Thymus (tissue), 11 donors: ENCODE measurements at regions not wholly inside any gene's neighbourhood (a gene's known extent, or its start where the extent isn't known, plus 50 kb on each side); places are given as distances from the start of the nearest gene placed in this dataset.

Source experiments
- DNase-seq, 9 donors: peaks; one replicate each; pipeline ENCODE4 v3.0.0-alpha.2; 2013; ENCODE audit warnings: low spot score in 9 of 9, low read depth in 6 of 9, missing footprints in 1 of 9
- H3K27ac ChIP-seq, 2 donors: one replicate each; pipeline ENCODE4 v1.5.1; 2013; ENCODE audit warnings: control low read depth in 1 of 2, low read depth in 1 of 2, low read length in 1 of 2, mild to moderate bottlenecking in 1 of 2, moderate library complexity in 1 of 2
- H3K27me3 ChIP-seq, 2 donors: one replicate each; pipeline ENCODE4 v1.5.1; 2013; ENCODE audit warnings: low read length in 1 of 2; ENCODE audit not compliant: control insufficient read depth in 2 of 2, insufficient read depth in 1 of 2
- H3K36me3 ChIP-seq, 2 donors: one replicate each; pipeline ENCODE4 v1.5.1; 2013; ENCODE audit warnings: low read length in 1 of 2, mild to moderate bottlenecking in 1 of 2, moderate library complexity in 1 of 2; ENCODE audit not compliant: control insufficient read depth in 2 of 2, insufficient read depth in 2 of 2
- H3K4me1 ChIP-seq, 2 donors: one replicate each; pipeline ENCODE4 v1.5.1; 2013; ENCODE audit warnings: low read length in 2 of 2; ENCODE audit not compliant: control insufficient read depth in 2 of 2, insufficient read depth in 2 of 2
- H3K4me3 ChIP-seq, 2 donors: one replicate each; pipeline ENCODE4 v1.5.1; 2013; ENCODE audit warnings: low read length in 2 of 2, control low read depth in 1 of 2, mild to moderate bottlenecking in 1 of 2
- H3K9me3 ChIP-seq, 2 donors: one replicate each; pipeline ENCODE4 v1.5.1; 2013; ENCODE audit warnings: low read length in 1 of 2, mild to moderate bottlenecking in 1 of 2; ENCODE audit not compliant: control insufficient read depth in 2 of 2, insufficient read depth in 1 of 2
- whole genome bisulfite sequencing: extraction: QIAGEN DNeasy Blood & Tissue Kit; methylation state at CpG from one replicate; pipeline ENCODE4 v1.1.7; 2013; 5-methylcytosine and 5-hydroxymethylcytosine counted together
- donor health status: healthy.

DNA sequence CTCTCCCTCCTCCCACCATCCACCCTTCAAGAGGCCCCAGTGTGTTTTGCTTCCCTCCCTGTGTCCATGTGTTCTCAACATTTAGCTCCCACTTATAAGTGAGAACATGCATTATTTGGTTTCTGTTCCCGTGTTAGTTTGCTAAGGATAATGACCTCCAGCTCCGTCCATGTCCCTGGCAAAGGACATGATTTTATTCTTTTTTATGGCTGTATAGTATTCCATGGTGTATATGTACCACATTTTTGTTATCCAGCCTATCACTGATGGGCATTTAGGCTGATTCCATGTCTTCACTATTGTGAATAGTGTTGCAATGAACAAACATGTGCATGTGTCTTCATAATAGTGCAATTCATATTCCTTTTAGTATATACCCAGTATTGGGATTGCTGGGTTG is 79.7 kb downstream of the MRPL32 start:
- DNase-seq = no peak
- 95% methylated on average over 2 of the region's 2 CpGs for WGBS
- H3K27ac ChIP-seq = no peak overlapping the region
- no peak overlapping the region for H3K4me3 ChIP-seq
- no peaks in the 10 kb centered on the region for H3K4me1 ChIP-seq
- H3K36me3 ChIP-seq = no peaks in the 10 kb centered on the region
- no peaks in the 10 kb centered on the region for H3K9me3 ChIP-seq
- no peaks in the 10 kb centered on the region for H3K27me3 ChIP-seq

DNA sequence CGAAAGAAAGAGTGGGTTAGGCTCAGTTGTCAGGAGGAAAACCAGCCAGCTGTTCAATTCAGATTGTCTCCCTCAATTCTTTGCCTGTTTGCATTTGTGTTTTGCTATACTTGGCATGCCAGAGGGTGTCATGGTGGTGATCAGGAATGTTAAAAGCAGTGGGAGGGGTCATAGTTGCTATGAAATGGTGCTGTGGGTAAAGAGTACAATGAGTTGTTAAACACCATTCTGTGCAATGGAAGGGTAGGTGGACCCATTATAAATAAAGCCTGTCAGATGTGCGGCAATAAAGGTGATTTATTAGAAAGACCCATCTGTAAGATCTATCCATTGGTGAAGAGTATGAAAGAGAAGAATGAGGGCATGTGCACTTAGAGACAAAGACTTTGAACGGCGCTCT is 82.2 kb downstream of the MRPL32 start:
- no peaks in the 10 kb centered on the region for H3K9me3 ChIP-seq
- H3K27me3 ChIP-seq = no peaks in the 10 kb centered on the region
- DNase-seq = no peak
- H3K27ac ChIP-seq = no peak overlapping the region
- no peaks in the 10 kb centered on the region for H3K36me3 ChIP-seq
- 96% methylated on average over 4 of the region's 4 CpGs for whole genome bisulfite sequencing
- H3K4me1 ChIP-seq = no peaks in the 10 kb centered on the region
- H3K4me3 ChIP-seq = no peak overlapping the region

DNA sequence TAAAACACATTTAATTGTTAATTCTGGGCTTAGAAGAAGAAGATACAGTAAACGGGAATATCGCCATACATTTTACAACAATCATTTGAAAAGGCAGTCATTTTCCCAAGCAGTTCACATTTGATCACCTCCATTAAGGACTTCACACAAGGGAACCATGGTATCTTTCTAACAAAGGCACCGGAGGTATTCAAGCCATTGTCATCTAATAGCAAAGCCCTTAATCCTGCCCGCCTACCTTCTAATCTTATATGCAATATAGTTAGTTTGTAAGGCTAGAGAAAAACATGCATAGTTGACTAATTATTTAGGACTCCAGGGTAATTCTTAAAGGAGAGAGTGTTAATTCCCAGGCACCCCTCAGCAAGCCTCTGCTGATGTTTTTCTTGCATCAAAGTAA is 83.1 kb downstream of the MRPL32 start:
- H3K4me1 ChIP-seq = no peaks in the 10 kb centered on the region
- H3K4me3 ChIP-seq = no peak overlapping the region
- H3K27me3 ChIP-seq = no peaks in the 10 kb centered on the region
- H3K9me3 ChIP-seq = no peaks in the 10 kb centered on the region
- WGBS = 96% methylated on average over 4 of the region's 4 CpGs
- no peak for DNase-seq
- H3K36me3 ChIP-seq = no peaks in the 10 kb centered on the region
- H3K27ac ChIP-seq = no peak overlapping the region

DNA sequence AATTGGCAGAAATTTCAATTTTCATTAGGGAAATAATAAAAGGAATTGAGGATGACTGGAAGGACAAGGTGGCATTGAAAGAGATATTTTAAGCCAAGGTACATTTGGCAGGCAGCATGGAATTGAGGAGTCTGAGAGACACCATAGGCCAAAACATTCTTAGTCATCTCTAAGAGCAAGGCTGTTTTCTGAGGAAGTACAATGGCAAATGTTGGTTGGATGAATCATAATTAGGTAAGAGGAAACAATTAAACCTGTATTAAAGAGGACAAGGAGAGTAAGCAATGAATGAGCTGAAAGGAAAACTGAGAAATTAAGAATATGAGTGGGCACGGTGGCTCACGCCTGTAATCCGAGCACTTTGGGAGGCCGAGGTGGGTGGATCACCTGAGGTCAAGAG is 86.3 kb downstream of the MRPL32 start:
- H3K4me3 ChIP-seq = no peak overlapping the region
- H3K4me1 ChIP-seq = no peaks in the 10 kb centered on the region
- no peaks in the 10 kb centered on the region for H3K36me3 ChIP-seq
- H3K27ac ChIP-seq = no peak overlapping the region
- no peaks in the 10 kb centered on the region for H3K27me3 ChIP-seq
- 96% methylated on average over 4 of the region's 4 CpGs for WGBS
- no peak for DNase-seq
- H3K9me3 ChIP-seq = no peaks in the 10 kb centered on the region

DNA sequence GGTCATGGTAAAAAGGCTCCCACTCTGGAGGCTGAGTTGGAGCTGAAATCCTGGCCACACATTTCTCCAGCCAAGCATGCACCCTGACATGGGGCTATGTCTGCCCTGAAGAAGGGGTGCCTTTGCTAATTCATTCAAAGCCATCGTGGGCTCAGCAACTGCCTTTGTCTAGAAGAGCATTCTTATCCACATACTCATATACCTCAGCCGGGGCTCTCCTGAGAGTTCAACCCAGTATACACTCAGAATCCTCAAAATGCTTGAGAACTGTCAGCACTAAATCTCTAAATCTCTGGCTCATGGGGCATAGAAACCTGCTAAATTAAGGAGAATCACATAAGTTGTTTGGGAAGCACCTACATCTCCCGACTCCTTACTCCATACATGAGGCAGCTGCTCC is 89.3 kb downstream of the MRPL32 start:
- no peak for DNase-seq
- 92% methylated on average over 3 of the region's 3 CpGs for WGBS
- Histone ChIP-seq H3K4me1 (no peaks in the 10 kb centered on the region), H3K27ac (no peak overlapping the region), H3K4me3 (no peak overlapping the region), H3K9me3 (no peaks in the 10 kb centered on the region), H3K27me3 (no peaks in the 10 kb centered on the region), H3K36me3 (no peaks in the 10 kb centered on the region)

DNA sequence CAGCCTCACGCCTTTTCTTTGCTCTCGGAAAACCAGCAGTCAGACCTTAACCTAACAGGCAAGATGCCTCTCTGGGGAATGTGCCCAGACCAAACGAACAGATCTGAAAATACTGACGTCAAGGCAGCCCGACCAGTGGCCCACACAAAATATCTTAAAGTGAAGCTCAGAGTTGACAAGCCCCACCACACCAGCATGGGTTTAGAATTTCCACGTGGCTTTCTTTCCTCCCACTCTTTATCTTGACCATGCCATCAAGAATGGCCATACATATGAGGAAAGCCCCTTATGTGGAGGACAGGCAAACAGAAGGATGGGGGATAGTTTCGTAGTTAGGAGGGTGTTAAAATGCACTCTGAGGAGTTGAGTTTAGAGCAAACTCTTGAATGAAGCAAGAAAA is 89.8 kb downstream of the MRPL32 start:
- Histone ChIP-seq H3K4me3 (no peak overlapping the region), H3K9me3 (no peaks in the 10 kb centered on the region), H3K27me3 (no peaks in the 10 kb centered on the region), H3K27ac (no peak overlapping the region), H3K4me1 (no peaks in the 10 kb centered on the region), H3K36me3 (no peaks in the 10 kb centered on the region)
- DNase-seq = no peak
- WGBS = 77% methylated on average over 7 of the region's 7 CpGs

DNA sequence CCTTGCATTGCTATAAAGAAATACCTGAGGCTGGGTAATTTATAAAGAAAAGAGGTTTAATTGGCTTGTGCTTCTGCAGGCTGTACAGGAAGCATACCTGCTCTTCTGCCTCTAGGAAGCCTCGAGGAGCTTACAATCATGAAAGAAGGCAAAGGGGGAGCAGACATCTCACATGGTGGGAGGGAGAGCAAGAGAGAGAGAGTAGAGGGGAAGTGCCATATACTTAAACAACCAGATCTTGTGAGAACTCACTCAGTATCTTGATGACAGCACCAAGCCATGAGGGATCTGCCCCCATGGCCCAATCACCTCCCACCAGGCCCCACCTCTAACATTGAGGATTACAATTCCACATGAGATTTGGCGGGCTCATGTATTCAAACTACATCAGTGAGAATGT is 79.1 kb upstream of the HECW1 start:
- Histone ChIP-seq H3K27me3 (no peaks in the 10 kb centered on the region), H3K27ac (no peak overlapping the region), H3K36me3 (no peaks in the 10 kb centered on the region), H3K4me3 (no peak overlapping the region), H3K4me1 (no peaks in the 10 kb centered on the region), H3K9me3 (no peaks in the 10 kb centered on the region)
- WGBS = 86% methylated on average over 2 of the region's 2 CpGs
- DNase-seq = no peak

DNA sequence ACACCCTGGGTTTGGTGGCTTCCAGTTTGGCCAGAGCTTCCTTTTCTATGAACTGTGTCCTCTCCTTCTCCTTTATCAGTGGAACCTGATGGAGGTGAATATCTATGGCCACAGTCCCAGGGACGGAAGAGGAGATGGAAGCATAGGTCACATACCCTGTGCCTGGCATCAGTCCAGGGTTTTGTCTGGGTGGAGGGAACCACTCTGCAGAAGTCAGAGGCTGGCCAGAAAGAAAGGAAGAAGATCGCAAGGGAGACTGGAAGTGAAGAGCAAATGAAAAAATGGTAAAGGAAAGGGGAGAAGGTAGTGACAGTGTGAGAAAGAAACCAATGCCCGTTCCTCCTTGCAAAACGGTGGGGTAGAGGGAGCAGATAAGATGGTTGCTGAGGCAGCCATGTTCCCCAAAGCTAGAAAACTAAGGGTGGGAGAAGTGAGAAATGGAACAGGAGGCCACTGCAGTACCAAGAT is 77.9 kb upstream of the HECW1 start:
- no peaks in the 10 kb centered on the region for H3K36me3 ChIP-seq
- no peaks in the 10 kb centered on the region for H3K27me3 ChIP-seq
- WGBS = 94% methylated on average over 4 of the region's 4 CpGs
- H3K27ac ChIP-seq = no peak overlapping the region
- H3K4me1 ChIP-seq = no peaks in the 10 kb centered on the region
- DNase-seq = no peak
- H3K4me3 ChIP-seq = no peak overlapping the region
- no peaks in the 10 kb centered on the region for H3K9me3 ChIP-seq

DNA sequence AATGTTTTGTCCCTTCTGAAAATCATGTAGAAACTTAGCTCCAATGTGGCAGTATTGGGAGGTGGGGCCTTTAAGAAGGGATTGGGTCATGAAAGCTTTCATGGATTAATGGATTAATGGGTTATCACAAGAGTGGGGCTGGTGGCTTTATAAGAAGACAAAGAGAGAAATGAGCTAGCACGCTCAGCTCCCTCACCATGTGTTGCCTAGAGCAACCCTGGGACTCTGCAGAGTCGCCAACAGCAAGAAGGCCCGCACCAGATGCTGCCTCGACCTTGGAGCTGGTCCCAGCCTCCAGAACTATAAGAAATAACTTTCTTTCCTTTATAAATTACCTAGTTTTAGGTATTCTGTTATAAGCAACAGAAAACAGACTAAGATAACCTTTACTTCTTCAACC is 74.9 kb upstream of the HECW1 start:
- H3K9me3 ChIP-seq = no peaks in the 10 kb centered on the region
- H3K4me3 ChIP-seq = no peak overlapping the region
- no peak for DNase-seq
- WGBS = 87% methylated on average over 4 of the region's 4 CpGs
- H3K27ac ChIP-seq = no peak overlapping the region
- H3K27me3 ChIP-seq = no peaks in the 10 kb centered on the region
- no peaks in the 10 kb centered on the region for H3K4me1 ChIP-seq
- H3K36me3 ChIP-seq = no peaks in the 10 kb centered on the region

DNA sequence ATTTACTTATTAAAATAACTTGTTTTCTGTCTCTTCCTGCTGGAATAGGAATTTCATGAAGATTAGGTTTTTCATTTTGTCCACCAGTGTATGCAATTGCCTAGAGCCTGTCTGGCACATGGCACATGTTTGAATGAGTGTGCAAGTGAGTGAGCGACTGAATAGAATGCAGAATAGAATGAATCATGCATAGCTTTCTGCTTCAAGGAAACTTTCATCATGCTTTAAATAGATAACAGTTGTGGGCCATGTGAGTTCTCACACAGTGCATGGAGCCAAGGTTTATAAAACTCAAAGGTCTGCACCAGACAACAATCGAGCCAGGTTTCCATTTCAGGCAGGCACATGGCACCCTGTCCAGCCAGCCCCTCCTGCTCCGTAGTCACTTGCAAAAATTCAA is 74.2 kb upstream of the HECW1 start:
- 94% methylated on average over 3 of the region's 3 CpGs for WGBS
- H3K9me3 ChIP-seq = no peaks in the 10 kb centered on the region
- H3K4me3 ChIP-seq = no peak overlapping the region
- no peaks in the 10 kb centered on the region for H3K27me3 ChIP-seq
- no peaks in the 10 kb centered on the region for H3K4me1 ChIP-seq
- H3K36me3 ChIP-seq = no peaks in the 10 kb centered on the region
- no peak overlapping the region for H3K27ac ChIP-seq
- DNase-seq = no peak
